ENCODE measurements at regions not wholly inside any gene's neighbourhood (a gene's known extent, or its start where the extent isn't known, plus 50 kb on each side); places are given as distances from the start of the nearest gene placed in this dataset.

DNA sequence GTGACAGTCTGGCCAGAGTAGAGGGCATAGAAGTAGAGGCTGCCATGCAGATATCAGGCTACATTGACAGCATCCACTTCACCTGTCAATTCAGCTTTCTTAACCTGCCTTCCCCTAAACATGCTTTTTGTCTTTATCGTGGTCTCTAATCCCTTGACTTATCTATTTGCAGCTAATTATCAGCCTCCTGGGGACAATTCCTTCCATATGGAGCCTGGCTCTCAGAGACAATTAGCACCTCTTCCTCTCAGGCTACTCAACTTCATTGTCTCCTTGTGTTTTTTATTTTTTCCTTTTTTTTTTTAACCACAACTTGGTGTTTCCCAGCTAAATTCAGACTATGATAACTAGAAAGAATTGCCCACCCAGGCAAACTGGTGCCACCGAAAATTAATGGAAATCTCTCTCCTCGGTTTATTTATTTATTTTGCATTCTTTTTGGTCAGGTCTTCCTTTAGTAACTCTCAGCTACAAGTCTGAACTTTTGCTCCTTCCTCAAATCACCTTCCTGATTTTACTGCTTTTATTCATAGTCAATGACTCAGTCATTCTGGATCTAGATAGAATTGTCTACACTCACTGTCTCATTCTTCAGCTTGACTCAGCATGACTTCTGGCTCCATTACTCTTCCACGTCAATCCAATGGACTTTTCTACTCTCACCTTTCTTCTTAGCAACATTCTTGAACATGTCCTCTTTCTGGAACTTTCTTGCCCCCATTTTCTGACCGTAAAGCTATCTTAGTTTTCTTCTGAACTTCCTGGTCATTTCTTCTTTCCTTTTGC, 63.0 kb upstream of the BASP1 start:
- H3K4me2 ChIP-seq (ENCODE audit: insufficient read depth in 1 of 2, low read depth in 2 of 2, low read length in 2 of 2): no peak overlapping the region
- H3K18ac ChIP-seq (ENCODE audit: extremely low read depth, low read length): 0 out of 2 replicates have a peak overlapping the region, but pooled peaks have one; percentile 38
- 85% methylated on average over 5 of the region's 5 CpGs; no CpG with 5 or more reads in 1 of the 2 experiments for WGBS, 2 experiments (ENCODE audit: extremely low coverage in 1 of 2, insufficient coverage in 1 of 2, insufficient read length in 1 of 2, insufficient replicate concordance in 2 of 2, low coverage in 1 of 2, low lambda C conversion rate in 2 of 2, missing lambda C conversion rate in 1 of 2)
- DNase-seq (ENCODE audit: low read depth in 1 of 2, low spot score in 2 of 2) (no peak), FAIRE-seq (no peak)
- no peak overlapping the region for H3K4me3 ChIP-seq (ENCODE audit: extremely low read depth in 1 of 4, insufficient read depth in 2 of 4, low read depth in 3 of 4, low read length in 4 of 4)
- no peak overlapping the region for H2BK15ac ChIP-seq (ENCODE audit: low read length)
- H2BK5ac ChIP-seq (ENCODE audit: low read depth, low read length): no peak overlapping the region
- H3K23me2 ChIP-seq (ENCODE audit: low read depth, low read length): no peaks in the 10 kb centered on the region
- CTCF ChIA-PET (ENCODE audit: partially characterized antibody): interaction anchor here (0.7 to 9.4 kb wide), 5 partner anchors 22 to 581 kb away, joined by 3 to 55 read pairs (median 5); no protein-coding TSS in a partner anchor
- H3K23ac ChIP-seq (ENCODE audit: insufficient read length): no peak overlapping the region
- no peaks in the 10 kb centered on the region for H3K27me3 ChIP-seq (replicated peaks in 1 of 4; ENCODE audit: control insufficient read depth in 3 of 4, extremely low read depth in 1 of 4, insufficient read depth in 3 of 4, low read length in 3 of 4)
- no peaks in the 10 kb centered on the region for H4K20me1 ChIP-seq (replicated peaks in 1 of 2; ENCODE audit: control insufficient read depth in 1 of 2, insufficient read depth in 2 of 2, low read length in 2 of 2)
- no peak overlapping the region for H2BK12ac ChIP-seq (ENCODE audit: low read depth, low read length)
- H3K79me1 ChIP-seq (ENCODE audit: low read depth, low read length): no peaks in the 10 kb centered on the region
- H3K79me2 ChIP-seq (ENCODE audit: control insufficient read depth in 1 of 2, insufficient read depth in 2 of 2, low read length in 2 of 2): no peaks in the 10 kb centered on the region
- H4K91ac ChIP-seq (replicated peaks; ENCODE audit: insufficient read length, low read length): no peak overlapping the region
- POLR2A ChIA-PET (ENCODE audit: partially characterized antibody): no interaction called here
- no peak overlapping the region for H3K14ac ChIP-seq (ENCODE audit: insufficient read length)
- H3K27ac ChIP-seq (ENCODE audit: low read depth, low read length): no peak overlapping the region
- H4K8ac ChIP-seq (ENCODE audit: extremely low read depth, insufficient read depth, low read length): no peak overlapping the region
- H3K56ac ChIP-seq (replicated peaks; ENCODE audit: insufficient read length, low read depth, low read length): no peak overlapping the region
- H3K9me3 ChIP-seq (ENCODE audit: insufficient read depth in 2 of 2, low read depth in 1 of 2, low read length in 1 of 2): no peaks in the 10 kb centered on the region
- H2BK20ac ChIP-seq (ENCODE audit: low read length): no peak overlapping the region
- H3K9ac ChIP-seq (replicated peaks in 1 of 4; ENCODE audit: extremely low read depth in 1 of 4, low read depth in 3 of 4, low read length in 3 of 4): no peak overlapping the region
- H2BK120ac ChIP-seq (replicated peaks; ENCODE audit: low read depth, low read length): no peak overlapping the region
- no peaks in the 10 kb centered on the region for H3K36me3 ChIP-seq (ENCODE audit: control insufficient read depth in 2 of 4, insufficient read depth in 4 of 4, low read length in 3 of 4)
- no peak overlapping the region for H3K4ac ChIP-seq (replicated peaks; ENCODE audit: insufficient read length, low read depth, low read length)
- no peak overlapping the region for H4K5ac ChIP-seq (ENCODE audit: insufficient read length, low read depth, low read length)
- H2AFZ ChIP-seq (ENCODE audit: low read length): no peak overlapping the region
- peaks cover 3 to 9% (median 5%) of the 10 kb centered on the region in 4 experiments; a peak in 5 of 7 replicates for H3K4me1 ChIP-seq (replicated peaks in 1 of 4; ENCODE audit: control insufficient read depth in 3 of 4, insufficient read depth in 4 of 4, low read length in 3 of 4)
- no peak overlapping the region for H2AK5ac ChIP-seq (ENCODE audit: low read depth, low read length)
- TF ChIP-seq CBX8 (IDR thresholded peaks at IDR 0.05; ENCODE audit: borderline replicate concordance, low read depth, low read length): no peak
- no peak for TF ChIP-seq TAF7 (optimal IDR thresholded peaks at IDR 0.05; ENCODE audit: borderline replicate concordance, low read depth, low read length)
- TF ChIP-seq NANOG (IDR thresholded peaks at IDR 0.05; ENCODE audit: insufficient read depth, low read depth, low read length, poor library complexity, severe bottlenecking): no peak
- no peak for TF ChIP-seq POU5F1 (IDR thresholded peaks at IDR 0.05; ENCODE audit: low read depth, low read length)
- no peak for TF ChIP-seq MAFK (IDR thresholded peaks at IDR 0.05; ENCODE audit: low read depth, low read length)
- TF ChIP-seq YY1 (IDR thresholded peaks at IDR 0.05; ENCODE audit: low read depth, low read length): no peak
- no peak for TF ChIP-seq TEAD4 (IDR thresholded peaks at IDR 0.05; ENCODE audit: low read depth, low read length)
- no peak for TF ChIP-seq JUN (IDR thresholded peaks at IDR 0.05; ENCODE audit: low read depth, low read length)
- no peak for TF ChIP-seq CEBPB (IDR thresholded peaks at IDR 0.05; ENCODE audit: low read depth, low read length)
- TF ChIP-seq EGR1 (IDR thresholded peaks at IDR 0.05; ENCODE audit: borderline replicate concordance, low read depth, low read length): no peak
- no peak for TF ChIP-seq NRF1 (IDR thresholded peaks at IDR 0.05; ENCODE audit: low read depth, low read length)
- TF ChIP-seq CHD2 (IDR thresholded peaks at IDR 0.05; ENCODE audit: low read length): no peak
- TF ChIP-seq RNF2 (IDR thresholded peaks at IDR 0.05; ENCODE audit: borderline replicate concordance, low read depth, low read length, missing control alignments, poor library complexity, severe bottlenecking): no peak
- TF ChIP-seq CHD1 (IDR thresholded peaks at IDR 0.05; ENCODE audit: low read depth, low read length): no peak

Data from H1 (cell line).